ENCODE measurements at regions not wholly inside any gene's neighbourhood (a gene's known extent, or its start where the extent isn't known, plus 50 kb on each side); places are given as distances from the start of the nearest gene placed in this dataset.
A peak's percentile ranks its signal among the peaks of the same experiment; 100 is the strongest.

- H3K4me3 ChIP-seq (ENCODE audit: control insufficient read depth, low read depth, low read length), result no peak overlapping the region
- no peak for DNase-seq (ENCODE audit: low read depth)
- TF ChIP-seq CTCF (IDR thresholded peaks at IDR 0.05; ENCODE audit: control insufficient read depth, insufficient read depth, low read depth, low read length, missing control alignments), result no peak
Measured at GRCh38 chr2:37526856-37527255, 144.6 kb downstream of the CDC42EP3 start.

GRCh38 chr2:37527361-37527760 is 144.1 kb downstream of the CDC42EP3 start:
- DNase-seq (ENCODE audit: low read depth), result no peak
- no peak for TF ChIP-seq CTCF (IDR thresholded peaks at IDR 0.05; ENCODE audit: control insufficient read depth, insufficient read depth, low read depth, low read length, missing control alignments)
- H3K4me3 ChIP-seq (ENCODE audit: control insufficient read depth, low read depth, low read length), result no peak overlapping the region

GRCh38 chr2:37529830-37530415 is 141.5 kb downstream of the CDC42EP3 start:
- no peak overlapping the region for H3K4me3 ChIP-seq (ENCODE audit: control insufficient read depth, low read depth, low read length)
- TF ChIP-seq CTCF (IDR thresholded peaks at IDR 0.05; ENCODE audit: control insufficient read depth, insufficient read depth, low read depth, low read length, missing control alignments), result no peak
- peak; percentile 20 for DNase-seq (ENCODE audit: low read depth)

GRCh38 chr2:37532503-37532902 is 138.9 kb downstream of the CDC42EP3 start:
- no peak overlapping the region for H3K4me3 ChIP-seq (ENCODE audit: control insufficient read depth, low read depth, low read length)
- DNase-seq (ENCODE audit: low read depth), result no peak
- TF ChIP-seq CTCF (IDR thresholded peaks at IDR 0.05; ENCODE audit: control insufficient read depth, insufficient read depth, low read depth, low read length, missing control alignments), result no peak

GRCh38 chr2:37537316-37537715 is 134.1 kb downstream of the CDC42EP3 start:
- no peak for DNase-seq (ENCODE audit: low read depth)
- no peak for TF ChIP-seq CTCF (IDR thresholded peaks at IDR 0.05; ENCODE audit: control insufficient read depth, insufficient read depth, low read depth, low read length, missing control alignments)
- no peak overlapping the region for H3K4me3 ChIP-seq (ENCODE audit: control insufficient read depth, low read depth, low read length)

- no peak for DNase-seq (ENCODE audit: low read depth)
Measured at GRCh38 chr2:37541516-37541915, 129.9 kb downstream of the CDC42EP3 start.

More at GRCh38 chr2:37541516-37541915, 129.9 kb downstream of the CDC42EP3 start:
- no peak overlapping the region for H3K4me3 ChIP-seq (ENCODE audit: control insufficient read depth, low read depth, low read length)
- TF ChIP-seq CTCF (IDR thresholded peaks at IDR 0.05; ENCODE audit: control insufficient read depth, insufficient read depth, low read depth, low read length, missing control alignments), result no peak
